ENCODE measurements at regions not wholly inside any gene's neighbourhood (a gene's known extent, or its start where the extent isn't known, plus 50 kb on each side); places are given as distances from the start of the nearest gene placed in this dataset.
"Not testable (repeated sequence)": the region's sequence is repeated elsewhere in the genome, so short reads cannot be mapped to it uniquely, and the experiment has no call there.

GRCh38 chr4:117560329-117560728 lies 474.0 kb upstream of the NDST3 start:
- DNase-seq (ENCODE audit: low spot score), result no peak

GRCh38 chr4:117574085-117574484 lies 460.2 kb upstream of the NDST3 start:
- DNase-seq (ENCODE audit: low spot score), result no peak

GRCh38 chr4:117575850-117576249 lies 458.4 kb upstream of the NDST3 start:
- DNase-seq (ENCODE audit: low spot score), result no peak

- no peak for DNase-seq (ENCODE audit: low spot score)
Measured at GRCh38 chr4:117577686-117578311, 456.5 kb upstream of the NDST3 start.

- DNase-seq (ENCODE audit: low spot score), result no peak
Measured at GRCh38 chr4:117588771-117589170, 445.5 kb upstream of the NDST3 start.

GRCh38 chr4:117596917-117597480 lies 437.3 kb upstream of the NDST3 start:
- DNase-seq (ENCODE audit: low spot score), result no peak

- not testable (repeated sequence) for DNase-seq (ENCODE audit: low spot score)
Measured at GRCh38 chr4:117599393-117599792, 434.9 kb upstream of the NDST3 start.

- not testable (repeated sequence) for DNase-seq (ENCODE audit: low spot score)
Measured at GRCh38 chr4:117600936-117601335, 433.4 kb upstream of the NDST3 start.

- no peak for DNase-seq (ENCODE audit: low spot score)
Measured at GRCh38 chr4:117610706-117611308, 423.5 kb upstream of the NDST3 start.

GRCh38 chr4:117621673-117622072 lies 412.6 kb upstream of the NDST3 start:
- DNase-seq (ENCODE audit: low spot score), result no peak

- DNase-seq (ENCODE audit: low spot score), result no peak
Measured at GRCh38 chr4:117623326-117623725, 411.0 kb upstream of the NDST3 start.

- no peak for DNase-seq (ENCODE audit: low spot score)
Measured at GRCh38 chr4:117626664-117627063, 407.6 kb upstream of the NDST3 start.

GRCh38 chr4:117634716-117635115 lies 399.6 kb upstream of the NDST3 start:
- DNase-seq (ENCODE audit: low spot score), result no peak

- DNase-seq (ENCODE audit: low spot score), result no peak
Measured at GRCh38 chr4:117637347-117637746, 396.9 kb upstream of the NDST3 start.

- no peak for DNase-seq (ENCODE audit: low spot score)
Measured at GRCh38 chr4:117640836-117641235, 393.4 kb upstream of the NDST3 start.

- no peak for DNase-seq (ENCODE audit: low spot score)
Measured at GRCh38 chr4:117641519-117641918, 392.8 kb upstream of the NDST3 start.

GRCh38 chr4:117654079-117654478 lies 380.2 kb upstream of the NDST3 start:
- DNase-seq (ENCODE audit: low spot score), result no peak

- no peak for DNase-seq (ENCODE audit: low spot score)
Measured at GRCh38 chr4:117660668-117661067, 373.6 kb upstream of the NDST3 start.

- DNase-seq (ENCODE audit: low spot score), result no peak
Measured at GRCh38 chr4:117661091-117662072, 372.9 kb upstream of the NDST3 start.

- DNase-seq (ENCODE audit: low spot score), result no peak
Measured at GRCh38 chr4:117664706-117665444, 369.4 kb upstream of the NDST3 start.

GRCh38 chr4:117676153-117676552 lies 358.1 kb upstream of the NDST3 start:
- no peak for DNase-seq (ENCODE audit: low spot score)

- DNase-seq (ENCODE audit: low spot score), result no peak
Measured at GRCh38 chr4:117678861-117679260, 355.4 kb upstream of the NDST3 start.

Measured in AG08395 (cell line).